HepG2 (cell line): ENCODE measurements at regions not wholly inside any gene's neighbourhood (a gene's known extent, or its start where the extent isn't known, plus 50 kb on each side); places are given as distances from the start of the nearest gene placed in this dataset.

Experiments used
- ATAC-seq: fragments of 200-7000 bp; cut with Tn5 transposase; 3 replicates; pipeline ENCODE4 v1.9.1; 2020; ENCODE audit warnings: mild to moderate bottlenecking, moderate library complexity
- BruUV-seq: library from RNA; stranded (reverse); fragments of 400-500 nt; replicated peaks from 2 replicates; lab custom pipeline; 2021; lab: Mats Ljungman, UMichigan
- CTCF ChIA-PET: fragments of 300-600 bp; formaldehyde crosslinking; extraction: SDS; loops from one replicate; lab custom pipeline; 2021; ENCODE audit warnings: low total read pairs, inconsistent platforms, low intra/inter-chr PET ratio; lab: Yijun Ruan, JAX
- POLR2A ChIA-PET: fragments of 350-600 bp; sonication (Branson Sonifier 250); formaldehyde crosslinking; loops from one replicate; lab custom pipeline; 2020; ENCODE audit warnings: antibody characterized with exemption, inconsistent platforms; lab: Yijun Ruan, JAX
- DNase-seq: peaks from one replicate; pipeline ENCODE4 v3.0.0-alpha.2; 2015; ENCODE audit warnings: low spot score
- FAIRE-seq: peaks from 3 replicates; lab custom pipeline; 2011; peaks lifted over from hg19 to GRCh38; lab: Jason Lieb, UNC
- H2AFZ ChIP-seq: one replicate; pipeline ENCODE4 v1.6.1; 2011; ENCODE audit warnings: low read length, inconsistent platforms
- H3K27ac ChIP-seq: fragments of 300-600 bp; 3 replicates; pipeline ENCODE4 v1.8.0; 2011; ENCODE audit warnings: mixed run types, mild to moderate bottlenecking, mixed read lengths, low read length, inconsistent platforms; ENCODE audit not compliant: insufficient read depth; ENCODE audit errors: extremely low read length
- H3K27me3 ChIP-seq, 2 experiments: fragments of 200-600 bp in 1 of 2; 2 replicates in 1 of 2; 3 replicates in 1 of 2; pipeline versions ENCODE4 v1.6.0 to v1.8.0; 2011; ENCODE audit warnings: low read length in 2 of 2, mild to moderate bottlenecking in 2 of 2, moderate library complexity in 2 of 2, inconsistent platforms in 1 of 2; ENCODE audit not compliant: insufficient read depth in 2 of 2, control insufficient read depth in 1 of 2
- H3K36me3 ChIP-seq, 2 experiments: fragments of 200-600 bp in 1 of 2; replicated peaks in 1 of 2; 2 replicates in 1 of 2; 3 replicates in 1 of 2; pipeline versions ENCODE4 v1.5.1 to v1.8.0; 2011; ENCODE audit warnings: low read length in 2 of 2, inconsistent platforms in 1 of 2; ENCODE audit not compliant: insufficient read depth in 2 of 2, control insufficient read depth in 1 of 2
- H3K4me1 ChIP-seq: 2 replicates; pipeline ENCODE4 v1.5.1; 2012; ENCODE audit warnings: low read length, inconsistent platforms; ENCODE audit not compliant: insufficient read depth
- H3K4me2 ChIP-seq: 2 replicates; pipeline ENCODE4 v1.6.0; 2011; ENCODE audit warnings: low read depth, low read length, inconsistent platforms
- H3K4me3 ChIP-seq, 3 experiments: fragments of 200-600 bp in 1 of 3; sonication (generic), shearing (Covaris generic) in 1 of 3; replicated peaks in 1 of 3; 2 replicates each; pipeline ENCODE4 v1.5.1; 2011 to 2016; ENCODE audit warnings: low read length in 3 of 3, inconsistent platforms in 2 of 3, low read depth in 2 of 3, mild to moderate bottlenecking in 2 of 3, control low read depth in 1 of 3, mixed read lengths in 1 of 3; ENCODE audit not compliant: insufficient read depth in 1 of 3
- H3K79me2 ChIP-seq: one replicate; pipeline ENCODE4 v1.6.1; 2011; ENCODE audit warnings: low read length, inconsistent platforms; ENCODE audit not compliant: insufficient read depth
- H3K9ac ChIP-seq: 2 replicates; pipeline ENCODE4 v1.6.0; 2011; ENCODE audit warnings: mild to moderate bottlenecking, low read depth, low read length, inconsistent platforms; ENCODE audit not compliant: insufficient read depth
- H3K9me3 ChIP-seq: 2 replicates; pipeline ENCODE4 v1.5.1; 2012; ENCODE audit warnings: mild to moderate bottlenecking, low read length
- H4K20me1 ChIP-seq: 2 replicates; pipeline ENCODE4 v1.6.0; 2011; ENCODE audit warnings: inconsistent platforms, mild to moderate bottlenecking, low read length, moderate library complexity; ENCODE audit not compliant: insufficient read depth
- KDM5A ChIP-seq: fragments of 200-600 bp; sonication (generic); IDR thresholded peaks from 2 replicates; pipeline ENCODE4 v1.7.0; 2018; ENCODE audit warnings: antibody characterized with exemption, mild to moderate bottlenecking, low read length, borderline replicate concordance
- NFIC ChIP-seq: IDR thresholded peaks from 2 replicates; pipeline ENCODE4 v1.6.1; 2012; ENCODE audit warnings: mild to moderate bottlenecking, low read length, inconsistent platforms
- NFYB ChIP-seq: sonication (generic); formaldehyde crosslinking; IDR thresholded peaks from 2 replicates; pipeline ENCODE4 v1.4.0; 2020; ENCODE audit warnings: missing genetic modification reagents
- RAD51 ChIP-seq: fragments of 450-650 bp; IDR thresholded peaks from 2 replicates; pipeline ENCODE4 v1.6.1; 2016; ENCODE audit warnings: borderline replicate concordance
- ZNF672 ChIP-seq: sonication (generic); formaldehyde crosslinking; IDR thresholded peaks from 2 replicates; pipeline ENCODE4 v1.8.1; 2022; ENCODE audit warnings: missing genetic modification reagents
- WGBS: methylation state at CpG from one replicate; pipeline ENCODE4 v1.1.6; 2017; ENCODE audit warnings: low lambda C conversion rate; 5-methylcytosine and 5-hydroxymethylcytosine counted together
- in situ Hi-C: cut with HindIII; loops from 2 replicates; pipeline ENCODE4 v1.10.0; 2017; ENCODE audit warnings: low pct_unique_long_range_greater_than_20kb; ENCODE audit not compliant: extremely low pct_ligation_motif_present
- intact Hi-C: fragments of 100-400 bp; cut with micrococcal nuclease; formaldehyde crosslinking; loops from one replicate; pipeline ENCODE4 v1.10.0; 2022; ENCODE audit not compliant: unreplicated experiment
- TF ChIP-seq, protein P1 (sequence below): sonication (generic); formaldehyde crosslinking; IDR thresholded peaks from 2 replicates; pipeline ENCODE4 v1.8.1; 2022; ENCODE audit warnings: low read depth, mild to moderate bottlenecking, missing genetic modification reagents

- Histone ChIP-seq H3K79me2 (no peaks in the 10 kb centered on the region), H3K27me3 (no peaks in the 10 kb centered on the region), H3K36me3 (no peaks in the 10 kb centered on the region), H3K4me1 (no peaks in the 10 kb centered on the region), H2AFZ (no peak overlapping the region), H4K20me1 (no peaks in the 10 kb centered on the region), H3K9ac (no peak overlapping the region), H3K4me2 (no peak overlapping the region), H3K27ac (no peak overlapping the region), H3K4me3 (no peak overlapping the region), H3K9me3 (no peaks in the 10 kb centered on the region)
- in situ Hi-C loops: loop anchor here (10.0 kb wide), 1 partner anchor 310 kb away; no protein-coding TSS in a partner anchor
- FAIRE-seq (no peak), DNase-seq (no peak), ATAC-seq (no peak)
- 6% methylated on average over 6 of the region's 6 CpGs for WGBS
- no peak for TF ChIP-seq KDM5A
- TF ChIP-seq NFYB: no peak
- TF ChIP-seq RAD51: no peak
- TF ChIP-seq, protein P1, sequence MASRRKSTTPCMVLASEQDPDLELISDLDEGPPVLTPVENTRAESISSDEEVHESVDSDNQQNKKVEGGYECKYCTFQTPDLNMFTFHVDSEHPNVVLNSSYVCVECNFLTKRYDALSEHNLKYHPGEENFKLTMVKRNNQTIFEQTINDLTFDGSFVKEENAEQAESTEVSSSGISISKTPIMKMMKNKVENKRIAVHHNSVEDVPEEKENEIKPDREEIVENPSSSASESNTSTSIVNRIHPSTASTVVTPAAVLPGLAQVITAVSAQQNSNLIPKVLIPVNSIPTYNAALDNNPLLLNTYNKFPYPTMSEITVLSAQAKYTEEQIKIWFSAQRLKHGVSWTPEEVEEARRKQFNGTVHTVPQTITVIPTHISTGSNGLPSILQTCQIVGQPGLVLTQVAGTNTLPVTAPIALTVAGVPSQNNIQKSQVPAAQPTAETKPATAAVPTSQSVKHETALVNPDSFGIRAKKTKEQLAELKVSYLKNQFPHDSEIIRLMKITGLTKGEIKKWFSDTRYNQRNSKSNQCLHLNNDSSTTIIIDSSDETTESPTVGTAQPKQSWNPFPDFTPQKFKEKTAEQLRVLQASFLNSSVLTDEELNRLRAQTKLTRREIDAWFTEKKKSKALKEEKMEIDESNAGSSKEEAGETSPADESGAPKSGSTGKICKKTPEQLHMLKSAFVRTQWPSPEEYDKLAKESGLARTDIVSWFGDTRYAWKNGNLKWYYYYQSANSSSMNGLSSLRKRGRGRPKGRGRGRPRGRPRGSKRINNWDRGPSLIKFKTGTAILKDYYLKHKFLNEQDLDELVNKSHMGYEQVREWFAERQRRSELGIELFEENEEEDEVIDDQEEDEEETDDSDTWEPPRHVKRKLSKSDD (CRISPR knock-in tag): no peak
- TF ChIP-seq ZNF672 (CRISPR knock-in tag): no peak
- no peak for TF ChIP-seq NFIC
- POLR2A ChIA-PET: no interaction called here
- BruUV-seq: no TSS peak
- intact Hi-C loops: no loop called here
- CTCF ChIA-PET: no interaction called here
Observed at GRCh38 chr4:89595125-89595789, 241.7 kb downstream of the SNCA start.
